DND-41 (cell line): ENCODE measurements at regions not wholly inside any gene's neighbourhood (a gene's known extent, or its start where the extent isn't known, plus 50 kb on each side); places are given as distances from the start of the nearest gene placed in this dataset.

ENCODE experiments used
- ATAC-seq: fragments of 200-7000 bp; cut with Tn5 transposase; 3 replicates; pipeline ENCODE4 v1.9.1; 2021; ENCODE audit warnings: low read depth; ENCODE audit not compliant: insufficient read depth
- DNase-seq: peaks from one replicate; pipeline ENCODE4 v3.0.0-alpha.2; 2020
- H2AFZ ChIP-seq: 2 replicates; pipeline ENCODE4 v1.6.0; 2012; ENCODE audit warnings: low read depth, low read length
- H3K27ac ChIP-seq: 2 replicates; pipeline ENCODE4 v1.5.1; 2012; ENCODE audit warnings: low read length, inconsistent platforms
- H3K27me3 ChIP-seq: fragments of 200-600 bp; sonication (generic); 2 replicates; pipeline ENCODE4 v1.6.0; 2012; ENCODE audit warnings: low read length, mild to moderate bottlenecking, inconsistent platforms; ENCODE audit not compliant: insufficient read depth, poor library complexity
- H3K36me3 ChIP-seq: 2 replicates; pipeline ENCODE4 v1.5.1; 2012; ENCODE audit warnings: low read length, inconsistent platforms; ENCODE audit not compliant: insufficient read depth
- H3K4me1 ChIP-seq: 2 replicates; pipeline ENCODE4 v1.5.1; 2012; ENCODE audit warnings: mild to moderate bottlenecking, low read length; ENCODE audit not compliant: insufficient read depth
- H3K4me2 ChIP-seq: 2 replicates; pipeline ENCODE4 v1.6.0; 2012; ENCODE audit warnings: mild to moderate bottlenecking, moderate library complexity, low read length, inconsistent platforms; ENCODE audit not compliant: insufficient read depth
- H3K4me3 ChIP-seq, 2 experiments: fragments of 200-600 bp in 1 of 2; shearing (Covaris generic) in 1 of 2; 2 replicates each; pipeline ENCODE4 v1.5.1; 2012 to 2016; ENCODE audit warnings: inconsistent platforms in 2 of 2, low read length in 2 of 2, mild to moderate bottlenecking in 2 of 2, low read depth in 1 of 2, moderate library complexity in 1 of 2
- H3K79me2 ChIP-seq: 2 replicates; pipeline ENCODE4 v1.6.0; 2012; ENCODE audit warnings: low read length, inconsistent platforms; ENCODE audit not compliant: insufficient read depth
- H3K9ac ChIP-seq: 2 replicates; pipeline ENCODE4 v1.6.0; 2012; ENCODE audit warnings: low read depth, mild to moderate bottlenecking, inconsistent platforms, low read length, moderate library complexity
- H3K9me3 ChIP-seq: 2 replicates; pipeline ENCODE4 v1.5.1; 2012; ENCODE audit warnings: low read length, moderate library complexity, mild to moderate bottlenecking, inconsistent platforms; ENCODE audit not compliant: insufficient read depth, severe bottlenecking
- H4K20me1 ChIP-seq: 2 replicates; pipeline ENCODE4 v1.6.0; 2012; ENCODE audit warnings: low read length; ENCODE audit not compliant: insufficient read depth
- CTCF ChIP-seq: IDR thresholded peaks from 2 replicates; pipeline ENCODE4 v1.5.1; 2012; ENCODE audit warnings: borderline replicate concordance, low read length, moderate library complexity, mild to moderate bottlenecking; ENCODE audit not compliant: poor library complexity, severe bottlenecking; ENCODE audit errors: extremely low read depth
- EZH2 ChIP-seq: IDR thresholded peaks from 3 replicates; pipeline ENCODE4 v1.6.1; 2012; ENCODE audit warnings: borderline replicate concordance, low read depth, mild to moderate bottlenecking, moderate library complexity, low read length, inconsistent platforms; ENCODE audit not compliant: severe bottlenecking

- DNase-seq, result no peak
- H3K79me2 ChIP-seq, result no peaks in the 10 kb centered on the region
- no peak overlapping the region for H3K4me3 ChIP-seq
- no peak overlapping the region for H3K27ac ChIP-seq
- H3K4me1 ChIP-seq, result no peaks in the 10 kb centered on the region
- H3K9me3 ChIP-seq, result no peaks in the 10 kb centered on the region
- no peaks in the 10 kb centered on the region for H3K36me3 ChIP-seq
- H4K20me1 ChIP-seq, result no peaks in the 10 kb centered on the region
- no peak overlapping the region for H3K9ac ChIP-seq
- peaks cover 6% of the 10 kb centered on the region for H3K27me3 ChIP-seq
- no peak overlapping the region for H3K4me2 ChIP-seq
- no peak for ATAC-seq
- no peak for TF ChIP-seq EZH2
- no peak for TF ChIP-seq CTCF
- no peak overlapping the region for H2AFZ ChIP-seq
Measured at GRCh38 chr12:107144441-107144840, 51.1 kb upstream of the CRY1 start.

- H4K20me1 ChIP-seq, result no peaks in the 10 kb centered on the region
- no peaks in the 10 kb centered on the region for H3K36me3 ChIP-seq
- H3K4me1 ChIP-seq, result no peaks in the 10 kb centered on the region
- DNase-seq (no peak), ATAC-seq (no peak)
- TF ChIP-seq CTCF, result no peak
- TF ChIP-seq EZH2, result no peak
- H3K4me3 ChIP-seq, result no peak overlapping the region
- H3K27ac ChIP-seq, result no peak overlapping the region
- no peak overlapping the region for H3K4me2 ChIP-seq
- peaks cover 3% of the 10 kb centered on the region for H3K27me3 ChIP-seq
- no peak overlapping the region for H2AFZ ChIP-seq
- no peaks in the 10 kb centered on the region for H3K79me2 ChIP-seq
- H3K9ac ChIP-seq, result no peak overlapping the region
- no peaks in the 10 kb centered on the region for H3K9me3 ChIP-seq
Measured at GRCh38 chr12:107144990-107145389, 51.6 kb upstream of the CRY1 start.

- Histone ChIP-seq H3K27ac (no peak overlapping the region), H3K4me2 (no peak overlapping the region), H3K9me3 (no peaks in the 10 kb centered on the region), H3K4me3 (no peak overlapping the region), H3K36me3 (no peaks in the 10 kb centered on the region), H3K27me3 (peaks cover 3% of the 10 kb centered on the region), H3K9ac (no peak overlapping the region), H4K20me1 (no peaks in the 10 kb centered on the region), H3K4me1 (no peaks in the 10 kb centered on the region), H3K79me2 (no peaks in the 10 kb centered on the region), H2AFZ (no peak overlapping the region)
- no peak for TF ChIP-seq EZH2
- DNase-seq (no peak), ATAC-seq (no peak)
Measured at GRCh38 chr12:107145397-107145796, 52.0 kb upstream of the CRY1 start.

- Histone ChIP-seq H3K9ac (no peak overlapping the region), H4K20me1 (no peaks in the 10 kb centered on the region), H3K4me2 (no peak overlapping the region), H3K27ac (no peak overlapping the region), H3K36me3 (no peaks in the 10 kb centered on the region), H3K9me3 (no peaks in the 10 kb centered on the region), H3K79me2 (no peaks in the 10 kb centered on the region), H2AFZ (no peak overlapping the region), H3K27me3 (peaks cover 3% of the 10 kb centered on the region), H3K4me1 (no peaks in the 10 kb centered on the region), H3K4me3 (no peak overlapping the region)
- DNase-seq (no peak), ATAC-seq (no peak)
- TF ChIP-seq CTCF (no peak), EZH2 (no peak)
Measured at GRCh38 chr12:107148107-107148506, 54.8 kb upstream of the CRY1 start.
